Stimulated activated CD4-positive, alpha-beta T cell treated with anti-CD3 and anti-CD28 coated beads, Interleukin-1b, Interleukin-23, amount 100 ng/mL, for 1 hour (primary cell): ENCODE measurements at regions not wholly inside any gene's neighbourhood (a gene's known extent, or its start where the extent isn't known, plus 50 kb on each side); places are given as distances from the start of the nearest gene placed in this dataset.

ENCODE experiments used
- DNase-seq, 2 donors: peaks; one replicate each; pipeline ENCODE4 v3.0.0-alpha.2; 2020; ENCODE audit warnings: low read depth in 2 of 2

- no peak for DNase-seq
Measured at GRCh38 chr2:147792966-147793617, 51.7 kb upstream of the ACVR2A start.

GRCh38 chr2:147790580-147790979, 54.2 kb upstream of the ACVR2A start:
- no peak for DNase-seq

GRCh38 chr2:147789720-147790119, 55.1 kb upstream of the ACVR2A start:
- no peak for DNase-seq

- no peak for DNase-seq
Measured at GRCh38 chr2:147789287-147789686, 55.5 kb upstream of the ACVR2A start.

- DNase-seq = no peak
Measured at GRCh38 chr2:147782141-147782930, 62.5 kb upstream of the ACVR2A start.

GRCh38 chr2:147779440-147779839, 65.4 kb upstream of the ACVR2A start:
- no peak for DNase-seq

GRCh38 chr2:147777394-147777793, 67.4 kb upstream of the ACVR2A start:
- no peak for DNase-seq

GRCh38 chr2:147774805-147775204, 70.0 kb upstream of the ACVR2A start:
- no peak for DNase-seq

GRCh38 chr2:147773479-147773878, 71.3 kb upstream of the ACVR2A start:
- no peak for DNase-seq

- no peak for DNase-seq
Measured at GRCh38 chr2:147772781-147773180, 72.0 kb upstream of the ACVR2A start.

GRCh38 chr2:147763861-147764260, 81.0 kb upstream of the ACVR2A start:
- no peak for DNase-seq

- DNase-seq = no peak
Measured at GRCh38 chr2:147760984-147761383, 83.8 kb upstream of the ACVR2A start.

GRCh38 chr2:147759536-147759935, 85.3 kb upstream of the ACVR2A start:
- DNase-seq = no peak

GRCh38 chr2:147758821-147759220, 86.0 kb upstream of the ACVR2A start:
- DNase-seq = no peak

- no peak for DNase-seq
Measured at GRCh38 chr2:147756069-147756468, 88.8 kb upstream of the ACVR2A start.

- no peak for DNase-seq
Measured at GRCh38 chr2:147740211-147740927, 104.5 kb upstream of the ACVR2A start.

- no peak for DNase-seq
Measured at GRCh38 chr2:147739508-147739907, 105.3 kb upstream of the ACVR2A start.

GRCh38 chr2:147718831-147719230, 126.0 kb upstream of the ACVR2A start:
- DNase-seq = no peak

GRCh38 chr2:147716906-147717305, 127.9 kb upstream of the ACVR2A start:
- no peak for DNase-seq

- no peak for DNase-seq
Measured at GRCh38 chr2:147715807-147716206, 129.0 kb upstream of the ACVR2A start.

GRCh38 chr2:147714582-147714981, 130.2 kb upstream of the ACVR2A start:
- no peak for DNase-seq

- DNase-seq = no peak
Measured at GRCh38 chr2:147713349-147713748, 131.5 kb upstream of the ACVR2A start.

- DNase-seq = no peak
Measured at GRCh38 chr2:147712051-147712450, 132.8 kb upstream of the ACVR2A start.
